Esophagus squamous epithelium (tissue), 4 donors: ENCODE measurements at regions not wholly inside any gene's neighbourhood (a gene's known extent, or its start where the extent isn't known, plus 50 kb on each side); places are given as distances from the start of the nearest gene placed in this dataset.

Experiments
- CTCF ChIP-seq, 6 experiments: fragments of 450-650 bp in 4 of 6; fragments of 200-600 bp in 2 of 6; sonication (generic) in 2 of 6; IDR thresholded peaks; one replicate each; pipeline ENCODE4 v1.5.1; 2016 to 2019; ENCODE audit warnings: antibody characterized with exemption in 6 of 6, mild to moderate bottlenecking in 4 of 6, moderate library complexity in 4 of 6
- POLR2A ChIP-seq, 4 donors: fragments of 450-650 bp; IDR thresholded peaks; one replicate each; pipeline ENCODE4 v1.6.1; 2017; ENCODE audit warnings: antibody characterized with exemption in 4 of 4, mild to moderate bottlenecking in 4 of 4, moderate library complexity in 3 of 4

GRCh38 chr6:8335896-8336295, 99.4 kb downstream of the SLC35B3 start:
- TF ChIP-seq CTCF (IDR thresholded peaks at IDR 0.05) (no peak), POLR2A (IDR thresholded peaks at IDR 0.05) (no peak)
